ENCODE measurements at regions not wholly inside any gene's neighbourhood (a gene's known extent, or its start where the extent isn't known, plus 50 kb on each side); places are given as distances from the start of the nearest gene placed in this dataset.

- FAIRE-seq (no peak), DNase-seq (ENCODE audit: low spot score) (no peak)
These were observed 186.3 kb upstream of the ADARB2 start for GRCh38 chr10:1923586-1923985.

- FAIRE-seq (no peak), DNase-seq (ENCODE audit: low spot score) (no peak)
These were observed 183.6 kb upstream of the ADARB2 start for GRCh38 chr10:1920941-1921340.

GRCh38 chr10:1920127-1920526 is 182.8 kb upstream of the ADARB2 start:
- DNase-seq (ENCODE audit: low spot score) (no peak), FAIRE-seq (no peak)

GRCh38 chr10:1911771-1912170 is 174.4 kb upstream of the ADARB2 start:
- no peak for DNase-seq (ENCODE audit: low spot score)
- FAIRE-seq, result no peak

GRCh38 chr10:1903982-1904381 is 166.7 kb upstream of the ADARB2 start:
- FAIRE-seq (no peak), DNase-seq (ENCODE audit: low spot score) (no peak)

DNA sequence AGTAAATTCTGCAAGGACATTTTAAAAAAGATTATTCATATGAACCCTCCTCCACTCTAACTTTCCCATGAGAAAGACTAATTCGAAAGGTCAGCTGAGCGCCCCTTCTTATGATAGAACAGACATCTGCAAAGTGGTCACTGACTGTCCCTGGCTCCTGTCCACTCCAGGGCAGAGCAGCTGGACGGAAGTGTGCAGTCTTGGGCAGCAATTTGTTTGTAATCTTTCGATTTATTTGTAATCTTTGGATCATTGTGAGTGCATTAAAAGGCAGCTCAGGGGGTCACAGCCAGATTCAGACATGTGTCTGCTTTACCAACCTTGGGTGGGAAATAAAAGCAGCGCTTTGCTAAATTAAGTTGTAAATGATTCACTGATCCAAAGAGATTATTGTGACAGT is 158.8 kb upstream of the ADARB2 start:
- DNase-seq (ENCODE audit: low spot score) (no peak), FAIRE-seq (no peak)

DNA sequence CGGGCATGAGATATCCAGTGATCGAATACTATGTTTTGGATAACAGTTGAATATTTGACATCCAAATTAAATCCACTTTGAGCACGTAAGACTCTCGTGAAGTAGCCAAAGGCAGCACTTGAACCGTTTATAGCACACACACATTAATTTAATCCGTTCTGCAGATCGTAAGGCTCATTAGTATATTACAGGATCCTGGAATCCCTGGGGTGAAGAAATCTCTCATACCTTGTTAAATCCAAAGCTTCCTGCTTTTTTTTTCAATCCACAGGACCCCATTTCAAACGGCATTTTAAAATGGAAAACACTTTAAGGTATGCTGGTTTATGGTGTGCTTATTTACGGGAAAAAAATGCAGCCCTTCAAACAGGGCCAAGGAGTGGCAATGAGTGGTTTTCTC is 158.4 kb upstream of the ADARB2 start:
- DNase-seq (ENCODE audit: low spot score) (no peak), FAIRE-seq (no peak)

DNA sequence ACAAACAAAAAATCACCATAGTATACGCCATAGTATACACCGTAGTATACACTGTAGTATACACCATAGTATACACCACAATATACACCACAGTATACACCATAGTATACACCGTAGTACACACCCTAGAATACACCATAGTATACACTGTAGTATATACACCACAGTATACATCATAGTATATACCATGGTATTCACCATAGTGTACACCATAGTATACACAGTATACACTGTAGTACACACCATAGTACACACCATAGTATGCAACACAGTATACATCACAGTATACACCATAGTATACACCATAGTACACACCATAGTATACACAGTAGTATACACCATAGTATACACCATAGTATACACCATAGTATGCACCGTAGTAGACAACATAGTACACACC is 157.6 kb upstream of the ADARB2 start:
- DNase-seq (ENCODE audit: low spot score) (no peak), FAIRE-seq (no peak)

- FAIRE-seq (no peak), DNase-seq (ENCODE audit: low spot score) (no peak)
These were observed 156.6 kb upstream of the ADARB2 start for GRCh38 chr10:1893941-1894340.

GRCh38 chr10:1886039-1886438 is 148.7 kb upstream of the ADARB2 start:
- FAIRE-seq (no peak), DNase-seq (ENCODE audit: low spot score) (no peak)

- FAIRE-seq (no peak), DNase-seq (ENCODE audit: low spot score) (no peak)
These were observed 145.4 kb upstream of the ADARB2 start for GRCh38 chr10:1882728-1883127.

GRCh38 chr10:1882180-1882579 is 144.9 kb upstream of the ADARB2 start:
- no peak for FAIRE-seq
- no peak for DNase-seq (ENCODE audit: low spot score)

DNA sequence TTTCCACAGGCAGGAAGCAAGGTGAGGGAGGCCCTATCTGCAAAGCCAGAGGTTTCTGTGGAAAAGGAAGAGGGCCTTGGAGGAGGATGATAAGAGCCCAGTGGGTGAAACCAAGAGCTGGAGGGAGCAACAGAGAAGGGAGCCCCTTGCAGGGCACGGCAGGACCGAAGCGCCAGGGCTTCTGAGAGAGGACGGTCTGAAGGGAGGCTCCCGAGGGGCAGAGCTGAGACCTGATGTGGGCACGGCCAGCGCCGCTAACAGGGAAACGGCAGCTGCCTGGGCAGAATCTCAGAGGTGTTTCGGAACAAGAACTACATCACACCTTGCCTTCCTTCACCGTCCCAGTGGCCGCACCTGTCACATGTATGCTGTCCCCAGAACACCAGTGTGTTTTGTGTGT is 144.3 kb upstream of the ADARB2 start:
- FAIRE-seq, result no peak
- no peak for DNase-seq (ENCODE audit: low spot score)

DNA sequence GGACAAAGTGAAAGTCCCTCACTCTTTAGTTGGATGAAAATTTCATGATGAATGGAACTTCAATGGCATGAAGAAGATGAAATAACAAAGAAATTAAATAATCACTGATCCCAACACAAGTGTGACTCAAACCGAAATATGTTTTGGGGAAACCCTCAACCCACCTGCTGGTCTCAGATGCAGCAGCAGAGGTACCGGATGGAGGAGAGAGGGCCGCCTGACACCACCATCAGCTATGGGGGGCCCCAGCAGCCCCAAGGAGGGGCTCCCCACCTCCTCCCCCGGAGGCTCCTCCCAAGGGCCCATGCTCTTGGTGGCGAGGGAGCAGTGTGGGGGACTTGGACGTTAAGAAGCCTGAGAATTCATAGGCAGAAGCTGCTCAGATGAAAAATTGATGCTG is 137.2 kb upstream of the ADARB2 start:
- FAIRE-seq, result no peak
- DNase-seq (ENCODE audit: low spot score), result no peak

DNA sequence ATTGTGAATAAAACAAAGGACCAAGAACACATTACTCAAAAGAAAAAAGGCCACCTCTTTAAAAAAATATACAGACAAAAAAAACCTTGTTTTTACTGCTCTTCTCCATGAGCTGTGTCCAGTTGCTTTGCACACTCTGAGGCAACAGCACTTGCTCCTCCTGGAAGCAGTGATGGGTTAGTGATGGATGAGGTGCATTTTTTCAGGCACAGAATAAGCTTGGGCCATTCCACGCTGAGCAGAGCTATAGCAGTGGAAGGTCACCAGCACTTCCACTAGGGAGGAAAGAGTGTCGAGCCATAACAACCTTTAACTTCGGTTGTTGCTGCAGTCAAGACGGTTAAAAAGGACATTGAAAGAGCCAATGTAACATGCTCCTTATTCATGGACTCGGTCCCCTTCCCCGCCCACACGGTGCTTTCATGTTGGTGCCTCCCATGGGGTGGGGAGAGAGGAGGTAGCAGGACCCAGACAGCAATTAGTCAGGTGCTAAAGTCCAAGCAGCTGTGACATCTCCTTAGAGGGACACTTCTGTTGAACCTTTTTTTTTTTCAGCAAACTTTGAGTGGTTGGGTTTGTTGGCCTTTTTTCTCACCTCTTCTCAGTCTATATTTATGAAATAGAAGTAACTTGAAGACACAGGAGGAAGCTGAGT is 136.5 kb upstream of the ADARB2 start:
- no peak for DNase-seq (ENCODE audit: low spot score)
- FAIRE-seq, result no peak

- no peak for FAIRE-seq
- DNase-seq (ENCODE audit: low spot score), result no peak
These were observed 134.9 kb upstream of the ADARB2 start for GRCh38 chr10:1872151-1872726.

- no peak for FAIRE-seq
- DNase-seq (ENCODE audit: low spot score), result no peak
These were observed 133.2 kb upstream of the ADARB2 start for GRCh38 chr10:1870491-1870890.

- no peak for FAIRE-seq
- DNase-seq (ENCODE audit: low spot score), result no peak
These were observed 132.5 kb upstream of the ADARB2 start for GRCh38 chr10:1869861-1870260.

DNA sequence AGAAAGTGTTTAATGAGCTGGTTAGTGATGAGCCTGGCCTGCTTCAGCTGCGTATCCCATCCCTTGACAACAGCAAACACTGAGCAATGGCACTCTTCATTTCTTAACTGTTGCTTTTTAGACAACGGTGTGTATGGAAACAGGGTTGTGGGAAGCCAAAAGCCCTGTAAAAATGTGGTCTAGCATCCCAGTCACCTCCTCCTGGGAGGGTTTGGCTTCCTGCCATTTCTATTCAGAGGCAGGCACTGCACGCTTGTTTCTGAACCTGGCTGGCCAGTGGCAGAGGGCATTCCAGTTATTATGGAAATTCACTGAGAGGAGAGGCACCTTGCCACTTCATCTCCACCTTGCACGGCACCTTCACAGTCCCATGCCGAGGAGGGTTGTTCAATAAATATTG is 123.0 kb upstream of the ADARB2 start:
- FAIRE-seq (no peak), DNase-seq (ENCODE audit: low spot score) (no peak)

DNA sequence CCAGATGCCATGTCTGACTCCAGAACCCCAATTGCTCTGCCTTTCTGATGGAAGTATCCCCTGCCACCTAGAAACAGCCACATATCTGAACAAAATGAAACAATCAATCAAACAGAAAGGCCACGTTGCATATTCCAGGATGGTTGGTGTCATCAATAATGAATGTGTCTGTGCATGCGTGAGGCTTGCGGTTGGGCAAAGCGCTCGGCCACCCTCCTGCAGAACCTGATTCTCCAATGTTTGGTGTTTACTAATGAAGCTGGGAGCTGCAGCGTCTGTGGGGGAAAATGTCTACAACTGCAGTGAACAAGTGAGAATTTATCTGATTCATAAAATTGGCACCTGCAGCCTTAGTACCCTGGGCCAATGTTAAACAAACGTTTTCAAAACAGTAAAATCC is 121.2 kb upstream of the ADARB2 start:
- FAIRE-seq (no peak), DNase-seq (ENCODE audit: low spot score) (no peak)

DNA sequence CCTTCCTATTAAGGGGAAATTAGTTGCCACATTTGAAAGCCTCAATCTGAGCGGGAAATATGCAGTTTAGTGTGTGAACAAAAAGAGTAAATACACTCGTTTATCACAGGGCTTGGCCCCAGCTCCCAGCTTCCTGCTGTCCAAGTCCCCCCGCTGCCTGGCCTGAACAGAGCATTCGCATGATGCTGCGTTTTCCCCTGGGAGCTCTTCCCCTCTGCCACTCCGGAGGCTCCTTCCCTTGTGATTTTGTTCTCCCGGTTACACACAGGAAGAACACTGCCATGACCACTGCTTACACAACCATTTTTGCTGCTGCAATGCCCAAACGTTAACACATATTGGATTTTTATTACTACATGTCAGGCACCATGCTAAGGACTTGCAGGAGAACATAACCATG is 120.7 kb upstream of the ADARB2 start:
- DNase-seq (ENCODE audit: low spot score), result no peak
- FAIRE-seq, result no peak

- FAIRE-seq (no peak), DNase-seq (ENCODE audit: low spot score) (no peak)
These were observed 118.6 kb upstream of the ADARB2 start for GRCh38 chr10:1855911-1856310.

DNA sequence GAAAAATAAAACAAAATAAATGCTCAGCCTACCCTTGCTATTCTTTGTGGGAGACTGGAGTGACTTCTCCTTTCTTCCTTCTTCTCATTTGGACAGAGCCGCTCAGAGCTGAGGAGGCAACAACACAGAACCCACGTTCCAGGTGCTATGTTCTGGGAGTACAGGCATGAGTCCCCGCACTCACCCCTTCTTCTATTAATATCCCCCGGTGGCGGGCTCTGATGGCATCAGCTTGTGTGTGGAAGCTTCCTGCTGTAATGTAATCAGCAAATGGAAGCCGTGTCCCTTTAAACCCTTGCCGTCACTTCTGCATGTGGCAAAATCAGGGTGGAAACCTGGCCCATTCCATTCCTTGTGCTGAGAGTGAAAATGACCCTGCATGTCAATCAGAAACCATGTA is 116.9 kb upstream of the ADARB2 start:
- no peak for DNase-seq (ENCODE audit: low spot score)
- FAIRE-seq, result no peak

- DNase-seq (ENCODE audit: low spot score) (no peak), FAIRE-seq (no peak)
These were observed 116.5 kb upstream of the ADARB2 start for GRCh38 chr10:1853801-1854200.
